HepG2 (cell line): ENCODE measurements at regions not wholly inside any gene's neighbourhood (a gene's known extent, or its start where the extent isn't known, plus 50 kb on each side); places are given as distances from the start of the nearest gene placed in this dataset.
A peak's percentile ranks its signal among the peaks of the same experiment; 100 is the strongest.

Source experiments
- CCAR2 ChIP-seq: fragments of 200-400 bp; formaldehyde crosslinking; optimal IDR thresholded peaks from 2 replicates; pipeline ENCODE3; 2018; ENCODE audit warnings: low read depth, mild to moderate bottlenecking, low read length, moderate library complexity
- DNMT1 ChIP-seq: sonication (generic); formaldehyde crosslinking; IDR thresholded peaks from 2 replicates; pipeline ENCODE4 v1.5.1; 2020; ENCODE audit warnings: mild to moderate bottlenecking, missing genetic modification reagents
- EZH2 ChIP-seq: conservative IDR thresholded peaks from 2 replicates; pipeline ENCODE4 v1.6.1; 2012; ENCODE audit warnings: mild to moderate bottlenecking, low read depth, low read length, moderate library complexity
- HNRNPLL ChIP-seq: fragments of 200-400 bp; formaldehyde crosslinking; IDR thresholded peaks from 2 replicates; pipeline ENCODE4 v1.6.1; 2017; ENCODE audit warnings: mild to moderate bottlenecking, low read depth, low read length; ENCODE audit not compliant: poor library complexity, severe bottlenecking
- NFATC3 ChIP-seq: sonication (generic); formaldehyde crosslinking; IDR thresholded peaks from 2 replicates; pipeline ENCODE4 v1.5.1; 2020; ENCODE audit warnings: mild to moderate bottlenecking, missing genetic modification reagents
- NR2F2 ChIP-seq: IDR thresholded peaks from 2 replicates; pipeline ENCODE4 v1.6.1; 2012; ENCODE audit warnings: low read depth, inconsistent platforms, borderline replicate concordance
- POGZ ChIP-seq: sonication (generic); formaldehyde crosslinking; IDR thresholded peaks from 2 replicates; pipeline ENCODE4 v1.4.0; 2020; ENCODE audit warnings: mild to moderate bottlenecking, missing genetic modification reagents
- POLR2A ChIP-seq, 2 experiments: IDR thresholded peaks; 2 replicates each; pipeline ENCODE4 v1.6.1; 2011; ENCODE audit warnings: low read depth in 2 of 2, low read length in 2 of 2, mild to moderate bottlenecking in 1 of 2, moderate library complexity in 1 of 2; ENCODE audit not compliant: insufficient read depth in 1 of 2
- RAD21 ChIP-seq: fragments of 450-650 bp; formaldehyde crosslinking; IDR thresholded peaks from 2 replicates; pipeline ENCODE4 v1.5.0; 2020; ENCODE audit warnings: mild to moderate bottlenecking
- TCF7L2 ChIP-seq: IDR thresholded peaks from 2 replicates; pipeline ENCODE4 v1.6.1; 2011; ENCODE audit warnings: mild to moderate bottlenecking, low read depth, low read length, moderate library complexity
- U2AF2 ChIP-seq: fragments of 200-400 bp; formaldehyde crosslinking; IDR thresholded peaks from 2 replicates; pipeline ENCODE4 v1.6.1; 2017; ENCODE audit warnings: low read depth, mild to moderate bottlenecking, low read length
- ZBTB3 ChIP-seq: sonication (generic); formaldehyde crosslinking; IDR thresholded peaks from 2 replicates; pipeline ENCODE4 v1.4.0; 2020; ENCODE audit warnings: low read depth, mild to moderate bottlenecking, moderate library complexity, missing genetic modification reagents, borderline replicate concordance
- ZFX ChIP-seq: sonication (generic); formaldehyde crosslinking; IDR thresholded peaks from 2 replicates; pipeline ENCODE4 v1.4.0; 2020; ENCODE audit warnings: mild to moderate bottlenecking, low read depth, missing genetic modification reagents, moderate library complexity
- ZNF253 ChIP-seq: sonication (generic); formaldehyde crosslinking; IDR thresholded peaks from 2 replicates; pipeline ENCODE4 v1.8.0; 2022; ENCODE audit warnings: mild to moderate bottlenecking, missing genetic modification reagents, borderline replicate concordance
- ZNF772 ChIP-seq: sonication (generic); formaldehyde crosslinking; IDR thresholded peaks from 2 replicates; pipeline ENCODE4 v1.5.0; 2020; ENCODE audit warnings: mild to moderate bottlenecking, missing genetic modification reagents
- TF ChIP-seq, protein P1 (sequence below): sonication (generic); formaldehyde crosslinking; IDR thresholded peaks from 2 replicates; pipeline ENCODE4 v1.5.0; 2020; ENCODE audit warnings: mild to moderate bottlenecking, missing genetic modification reagents
- TF ChIP-seq, protein P2 (sequence below): IDR thresholded peaks from 2 replicates; pipeline ENCODE4 v1.6.1; 2016; ENCODE audit warnings: low read depth, control low read depth
- TF ChIP-seq, protein P3 (sequence below): IDR thresholded peaks from 2 replicates; pipeline ENCODE4 v1.4.0; 2020; ENCODE audit warnings: mild to moderate bottlenecking, missing genetic modification reagents
- TF ChIP-seq, protein P4 (sequence below): sonication (generic); formaldehyde crosslinking; IDR thresholded peaks from 2 replicates; pipeline ENCODE4 v1.8.1; 2023; ENCODE audit warnings: missing genetic modification reagents, inconsistent platforms, borderline replicate concordance
- TF ChIP-seq, protein P5 (sequence below): sonication (generic); formaldehyde crosslinking; IDR thresholded peaks from 2 replicates; pipeline ENCODE4 v1.4.0; 2020; ENCODE audit warnings: missing genetic modification reagents

DNA sequence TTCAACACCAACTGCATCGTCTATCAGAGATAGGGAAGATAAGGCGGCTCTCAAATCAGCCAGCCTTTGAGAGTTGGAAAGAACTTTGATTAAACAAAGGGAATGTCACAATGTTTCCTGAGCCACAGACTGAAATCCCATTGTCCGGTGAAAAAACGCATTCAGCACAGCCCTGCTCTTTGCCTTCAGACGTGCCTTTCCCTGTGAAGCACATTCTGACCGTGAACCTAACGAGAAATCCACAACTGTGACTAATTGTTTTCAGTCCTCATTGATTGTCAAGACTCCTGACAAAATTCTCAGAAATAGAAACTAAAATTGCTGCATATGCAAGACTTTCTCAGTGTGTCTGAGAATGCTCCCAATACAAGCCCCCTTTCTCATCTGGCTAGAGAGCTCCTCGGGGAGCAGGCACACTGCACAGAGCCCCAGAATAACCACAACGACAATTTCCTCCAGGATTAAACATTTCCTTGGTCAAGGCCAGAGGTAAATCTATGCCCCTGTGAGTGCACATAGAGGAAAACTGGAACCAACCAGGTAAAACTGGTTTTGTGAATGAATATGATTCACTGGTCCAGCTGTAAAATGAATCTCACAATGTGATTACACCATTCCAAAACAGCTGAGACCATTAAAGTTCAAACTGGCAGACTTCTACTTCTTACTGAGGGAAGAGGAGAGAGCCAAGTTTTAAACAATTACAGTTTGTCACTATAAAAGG is 561.9 kb upstream of the ID2 start (continued):
- TF ChIP-seq RAD21 (CRISPR knock-in tag) (no peak), POGZ (CRISPR knock-in tag) (0 out of 2 replicates have a peak, but pooled peaks have one; percentile 75), NFATC3 (CRISPR knock-in tag) (no peak), ZNF253 (CRISPR knock-in tag) (no peak), ZBTB3 (CRISPR knock-in tag) (no peak), POLR2A (IDR thresholded peaks at IDR 0.05; ENCODE audit: insufficient read depth in 1 of 2, low read depth in 2 of 2, low read length in 2 of 2) (peak; percentile 64 to 84), DNMT1 (no peak), EZH2 (no peak), ZFX (CRISPR knock-in tag) (0 out of 2 replicates have a peak, but pooled peaks have one; percentile 43), CCAR2 (peak; percentile 14), HNRNPLL (no peak), NR2F2 (peak; percentile 71), U2AF2 (no peak), ZNF772 (CRISPR knock-in tag) (no peak; the same call in 1 of the 2 replicates), TCF7L2 (peak; percentile 54; the same call in 1 of the 2 replicates)
- TF ChIP-seq, protein P1, sequence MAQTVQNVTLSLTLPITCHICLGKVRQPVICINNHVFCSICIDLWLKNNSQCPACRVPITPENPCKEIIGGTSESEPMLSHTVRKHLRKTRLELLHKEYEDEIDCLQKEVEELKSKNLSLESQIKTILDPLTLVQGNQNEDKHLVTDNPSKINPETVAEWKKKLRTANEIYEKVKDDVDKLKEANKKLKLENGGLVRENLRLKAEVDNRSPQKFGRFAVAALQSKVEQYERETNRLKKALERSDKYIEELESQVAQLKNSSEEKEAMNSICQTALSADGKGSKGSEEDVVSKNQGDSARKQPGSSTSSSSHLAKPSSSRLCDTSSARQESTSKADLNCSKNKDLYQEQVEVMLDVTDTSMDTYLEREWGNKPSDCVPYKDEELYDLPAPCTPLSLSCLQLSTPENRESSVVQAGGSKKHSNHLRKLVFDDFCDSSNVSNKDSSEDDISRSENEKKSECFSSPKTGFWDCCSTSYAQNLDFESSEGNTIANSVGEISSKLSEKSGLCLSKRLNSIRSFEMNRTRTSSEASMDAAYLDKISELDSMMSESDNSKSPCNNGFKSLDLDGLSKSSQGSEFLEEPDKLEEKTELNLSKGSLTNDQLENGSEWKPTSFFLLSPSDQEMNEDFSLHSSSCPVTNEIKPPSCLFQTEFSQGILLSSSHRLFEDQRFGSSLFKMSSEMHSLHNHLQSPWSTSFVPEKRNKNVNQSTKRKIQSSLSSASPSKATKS (CRISPR knock-in tag) = peak; percentile 27; the same call in 1 of the 2 replicates
- TF ChIP-seq, protein P2, sequence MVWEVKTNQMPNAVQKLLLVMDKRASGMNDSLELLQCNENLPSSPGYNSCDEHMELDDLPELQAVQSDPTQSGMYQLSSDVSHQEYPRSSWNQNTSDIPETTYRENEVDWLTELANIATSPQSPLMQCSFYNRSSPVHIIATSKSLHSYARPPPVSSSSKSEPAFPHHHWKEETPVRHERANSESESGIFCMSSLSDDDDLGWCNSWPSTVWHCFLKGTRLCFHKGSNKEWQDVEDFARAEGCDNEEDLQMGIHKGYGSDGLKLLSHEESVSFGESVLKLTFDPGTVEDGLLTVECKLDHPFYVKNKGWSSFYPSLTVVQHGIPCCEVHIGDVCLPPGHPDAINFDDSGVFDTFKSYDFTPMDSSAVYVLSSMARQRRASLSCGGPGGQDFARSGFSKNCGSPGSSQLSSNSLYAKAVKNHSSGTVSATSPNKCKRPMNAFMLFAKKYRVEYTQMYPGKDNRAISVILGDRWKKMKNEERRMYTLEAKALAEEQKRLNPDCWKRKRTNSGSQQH = no peak; the same call in 1 of the 2 replicates
- TF ChIP-seq, protein P3, sequence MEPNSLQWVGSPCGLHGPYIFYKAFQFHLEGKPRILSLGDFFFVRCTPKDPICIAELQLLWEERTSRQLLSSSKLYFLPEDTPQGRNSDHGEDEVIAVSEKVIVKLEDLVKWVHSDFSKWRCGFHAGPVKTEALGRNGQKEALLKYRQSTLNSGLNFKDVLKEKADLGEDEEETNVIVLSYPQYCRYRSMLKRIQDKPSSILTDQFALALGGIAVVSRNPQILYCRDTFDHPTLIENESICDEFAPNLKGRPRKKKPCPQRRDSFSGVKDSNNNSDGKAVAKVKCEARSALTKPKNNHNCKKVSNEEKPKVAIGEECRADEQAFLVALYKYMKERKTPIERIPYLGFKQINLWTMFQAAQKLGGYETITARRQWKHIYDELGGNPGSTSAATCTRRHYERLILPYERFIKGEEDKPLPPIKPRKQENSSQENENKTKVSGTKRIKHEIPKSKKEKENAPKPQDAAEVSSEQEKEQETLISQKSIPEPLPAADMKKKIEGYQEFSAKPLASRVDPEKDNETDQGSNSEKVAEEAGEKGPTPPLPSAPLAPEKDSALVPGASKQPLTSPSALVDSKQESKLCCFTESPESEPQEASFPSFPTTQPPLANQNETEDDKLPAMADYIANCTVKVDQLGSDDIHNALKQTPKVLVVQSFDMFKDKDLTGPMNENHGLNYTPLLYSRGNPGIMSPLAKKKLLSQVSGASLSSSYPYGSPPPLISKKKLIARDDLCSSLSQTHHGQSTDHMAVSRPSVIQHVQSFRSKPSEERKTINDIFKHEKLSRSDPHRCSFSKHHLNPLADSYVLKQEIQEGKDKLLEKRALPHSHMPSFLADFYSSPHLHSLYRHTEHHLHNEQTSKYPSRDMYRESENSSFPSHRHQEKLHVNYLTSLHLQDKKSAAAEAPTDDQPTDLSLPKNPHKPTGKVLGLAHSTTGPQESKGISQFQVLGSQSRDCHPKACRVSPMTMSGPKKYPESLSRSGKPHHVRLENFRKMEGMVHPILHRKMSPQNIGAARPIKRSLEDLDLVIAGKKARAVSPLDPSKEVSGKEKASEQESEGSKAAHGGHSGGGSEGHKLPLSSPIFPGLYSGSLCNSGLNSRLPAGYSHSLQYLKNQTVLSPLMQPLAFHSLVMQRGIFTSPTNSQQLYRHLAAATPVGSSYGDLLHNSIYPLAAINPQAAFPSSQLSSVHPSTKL (CRISPR knock-in tag) = peak; percentile 97
- TF ChIP-seq, protein P4, sequence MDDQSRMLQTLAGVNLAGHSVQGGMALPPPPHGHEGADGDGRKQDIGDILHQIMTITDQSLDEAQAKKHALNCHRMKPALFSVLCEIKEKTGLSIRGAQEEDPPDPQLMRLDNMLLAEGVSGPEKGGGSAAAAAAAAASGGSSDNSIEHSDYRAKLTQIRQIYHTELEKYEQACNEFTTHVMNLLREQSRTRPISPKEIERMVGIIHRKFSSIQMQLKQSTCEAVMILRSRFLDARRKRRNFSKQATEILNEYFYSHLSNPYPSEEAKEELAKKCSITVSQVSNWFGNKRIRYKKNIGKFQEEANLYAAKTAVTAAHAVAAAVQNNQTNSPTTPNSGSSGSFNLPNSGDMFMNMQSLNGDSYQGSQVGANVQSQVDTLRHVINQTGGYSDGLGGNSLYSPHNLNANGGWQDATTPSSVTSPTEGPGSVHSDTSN (CRISPR knock-in tag) = no peak
- TF ChIP-seq, protein P5, sequence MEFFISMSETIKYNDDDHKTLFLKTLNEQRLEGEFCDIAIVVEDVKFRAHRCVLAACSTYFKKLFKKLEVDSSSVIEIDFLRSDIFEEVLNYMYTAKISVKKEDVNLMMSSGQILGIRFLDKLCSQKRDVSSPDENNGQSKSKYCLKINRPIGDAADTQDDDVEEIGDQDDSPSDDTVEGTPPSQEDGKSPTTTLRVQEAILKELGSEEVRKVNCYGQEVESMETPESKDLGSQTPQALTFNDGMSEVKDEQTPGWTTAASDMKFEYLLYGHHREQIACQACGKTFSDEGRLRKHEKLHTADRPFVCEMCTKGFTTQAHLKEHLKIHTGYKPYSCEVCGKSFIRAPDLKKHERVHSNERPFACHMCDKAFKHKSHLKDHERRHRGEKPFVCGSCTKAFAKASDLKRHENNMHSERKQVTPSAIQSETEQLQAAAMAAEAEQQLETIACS (CRISPR knock-in tag) = no peak
